GM23338 (cell line): ENCODE measurements at regions not wholly inside any gene's neighbourhood (a gene's known extent, or its start where the extent isn't known, plus 50 kb on each side); places are given as distances from the start of the nearest gene placed in this dataset.
"Not testable (repeated sequence)": the region's sequence is repeated elsewhere in the genome, so short reads cannot be mapped to it uniquely, and the experiment has no call there.

Experiments used
- EZH2 ChIP-seq: fragments of 200-600 bp; sonication (generic); IDR thresholded peaks from one replicate; pipeline ENCODE4 v1.8.0; 2017; ENCODE audit warnings: antibody characterized with exemption, mild to moderate bottlenecking, low read depth; ENCODE audit not compliant: unreplicated experiment
- EZH2phosphoT487 ChIP-seq: fragments of 200-600 bp; sonication (generic); IDR thresholded peaks from one replicate; pipeline ENCODE4 v1.8.1; 2018; ENCODE audit warnings: antibody characterized with exemption; ENCODE audit not compliant: unreplicated experiment
- POLR2AphosphoS5 ChIP-seq: IDR thresholded peaks from 2 replicates; pipeline ENCODE4 v1.6.1; 2016; ENCODE audit warnings: antibody characterized with exemption, low read depth
- TF ChIP-seq, protein P1 (sequence below), 2 experiments: fragments of 200-600 bp in 1 of 2; sonication (generic) in 1 of 2; conservative IDR thresholded peaks; 2 replicates each; pipeline versions ENCODE4 v1.5.1 to v1.6.1; 2016 to 2017; ENCODE audit warnings: antibody characterized with exemption in 2 of 2, low read depth in 2 of 2, mild to moderate bottlenecking in 2 of 2, moderate library complexity in 1 of 2
- TF ChIP-seq, protein P2 (sequence below): IDR thresholded peaks from one replicate; pipeline ENCODE4 v1.6.1; 2018; ENCODE audit warnings: antibody characterized with exemption; ENCODE audit not compliant: unreplicated experiment

DNA sequence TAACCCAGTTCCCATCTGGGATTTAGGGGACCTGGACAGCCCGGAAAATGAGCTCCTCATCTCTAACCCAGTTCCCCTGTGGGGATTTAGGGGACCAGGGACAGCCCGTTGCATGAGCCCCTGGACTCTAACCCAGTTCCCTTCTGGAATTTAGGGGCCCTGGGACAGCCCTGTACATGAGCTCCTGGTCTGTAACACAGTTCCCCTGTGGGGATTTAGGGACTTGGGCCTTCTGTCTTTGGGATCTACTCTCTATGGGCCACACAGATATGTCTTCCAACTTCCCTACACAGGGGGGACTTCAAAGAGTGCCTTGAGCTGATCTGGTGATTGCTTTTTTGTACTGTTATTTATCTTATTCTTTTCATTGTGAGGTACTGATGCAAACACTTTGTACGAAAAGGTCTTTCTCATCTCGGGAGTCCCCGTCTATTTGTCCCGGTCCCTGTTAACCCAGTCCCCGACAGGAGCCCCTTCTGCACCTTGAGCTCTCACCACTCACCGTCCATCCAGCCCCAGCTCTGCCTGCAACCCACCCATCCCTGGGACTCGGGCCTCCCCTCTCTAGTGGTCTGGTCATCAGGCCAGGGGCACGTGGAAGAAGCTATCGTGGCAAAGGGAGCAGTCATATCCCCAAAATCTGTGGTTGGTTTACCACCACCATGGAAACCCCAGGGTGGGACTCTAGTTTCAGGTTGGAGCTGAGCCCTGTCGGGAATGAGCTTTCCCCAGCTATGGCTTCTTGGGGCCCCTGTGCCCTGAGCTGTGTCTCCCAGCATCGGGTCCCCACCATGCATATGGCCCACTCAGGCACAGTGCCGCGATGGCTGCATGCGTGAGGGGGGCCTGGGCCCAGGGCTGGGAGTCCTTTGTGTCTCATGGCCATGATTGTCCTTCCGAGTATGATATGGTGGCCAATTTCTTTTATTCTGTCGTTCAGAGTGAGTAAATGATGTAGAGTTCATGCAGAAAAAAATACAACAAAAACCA is 270.4 kb upstream of the PLCXD1 start:
- TF ChIP-seq, protein P1, sequence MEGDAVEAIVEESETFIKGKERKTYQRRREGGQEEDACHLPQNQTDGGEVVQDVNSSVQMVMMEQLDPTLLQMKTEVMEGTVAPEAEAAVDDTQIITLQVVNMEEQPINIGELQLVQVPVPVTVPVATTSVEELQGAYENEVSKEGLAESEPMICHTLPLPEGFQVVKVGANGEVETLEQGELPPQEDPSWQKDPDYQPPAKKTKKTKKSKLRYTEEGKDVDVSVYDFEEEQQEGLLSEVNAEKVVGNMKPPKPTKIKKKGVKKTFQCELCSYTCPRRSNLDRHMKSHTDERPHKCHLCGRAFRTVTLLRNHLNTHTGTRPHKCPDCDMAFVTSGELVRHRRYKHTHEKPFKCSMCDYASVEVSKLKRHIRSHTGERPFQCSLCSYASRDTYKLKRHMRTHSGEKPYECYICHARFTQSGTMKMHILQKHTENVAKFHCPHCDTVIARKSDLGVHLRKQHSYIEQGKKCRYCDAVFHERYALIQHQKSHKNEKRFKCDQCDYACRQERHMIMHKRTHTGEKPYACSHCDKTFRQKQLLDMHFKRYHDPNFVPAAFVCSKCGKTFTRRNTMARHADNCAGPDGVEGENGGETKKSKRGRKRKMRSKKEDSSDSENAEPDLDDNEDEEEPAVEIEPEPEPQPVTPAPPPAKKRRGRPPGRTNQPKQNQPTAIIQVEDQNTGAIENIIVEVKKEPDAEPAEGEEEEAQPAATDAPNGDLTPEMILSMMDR (conservative IDR thresholded peaks at IDR 0.05; ENCODE audit: low read depth in 2 of 2), result not testable (repeated sequence)
- TF ChIP-seq, protein P2, sequence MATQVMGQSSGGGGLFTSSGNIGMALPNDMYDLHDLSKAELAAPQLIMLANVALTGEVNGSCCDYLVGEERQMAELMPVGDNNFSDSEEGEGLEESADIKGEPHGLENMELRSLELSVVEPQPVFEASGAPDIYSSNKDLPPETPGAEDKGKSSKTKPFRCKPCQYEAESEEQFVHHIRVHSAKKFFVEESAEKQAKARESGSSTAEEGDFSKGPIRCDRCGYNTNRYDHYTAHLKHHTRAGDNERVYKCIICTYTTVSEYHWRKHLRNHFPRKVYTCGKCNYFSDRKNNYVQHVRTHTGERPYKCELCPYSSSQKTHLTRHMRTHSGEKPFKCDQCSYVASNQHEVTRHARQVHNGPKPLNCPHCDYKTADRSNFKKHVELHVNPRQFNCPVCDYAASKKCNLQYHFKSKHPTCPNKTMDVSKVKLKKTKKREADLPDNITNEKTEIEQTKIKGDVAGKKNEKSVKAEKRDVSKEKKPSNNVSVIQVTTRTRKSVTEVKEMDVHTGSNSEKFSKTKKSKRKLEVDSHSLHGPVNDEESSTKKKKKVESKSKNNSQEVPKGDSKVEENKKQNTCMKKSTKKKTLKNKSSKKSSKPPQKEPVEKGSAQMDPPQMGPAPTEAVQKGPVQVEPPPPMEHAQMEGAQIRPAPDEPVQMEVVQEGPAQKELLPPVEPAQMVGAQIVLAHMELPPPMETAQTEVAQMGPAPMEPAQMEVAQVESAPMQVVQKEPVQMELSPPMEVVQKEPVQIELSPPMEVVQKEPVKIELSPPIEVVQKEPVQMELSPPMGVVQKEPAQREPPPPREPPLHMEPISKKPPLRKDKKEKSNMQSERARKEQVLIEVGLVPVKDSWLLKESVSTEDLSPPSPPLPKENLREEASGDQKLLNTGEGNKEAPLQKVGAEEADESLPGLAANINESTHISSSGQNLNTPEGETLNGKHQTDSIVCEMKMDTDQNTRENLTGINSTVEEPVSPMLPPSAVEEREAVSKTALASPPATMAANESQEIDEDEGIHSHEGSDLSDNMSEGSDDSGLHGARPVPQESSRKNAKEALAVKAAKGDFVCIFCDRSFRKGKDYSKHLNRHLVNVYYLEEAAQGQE, result not testable (repeated sequence)
- not testable (repeated sequence) for TF ChIP-seq POLR2AphosphoS5, EZH2phosphoT487, EZH2
